ENCODE measurements at regions not wholly inside any gene's neighbourhood (a gene's known extent, or its start where the extent isn't known, plus 50 kb on each side); places are given as distances from the start of the nearest gene placed in this dataset.
"Not testable (repeated sequence)": the region's sequence is repeated elsewhere in the genome, so short reads cannot be mapped to it uniquely, and the experiment has no call there.

DNA sequence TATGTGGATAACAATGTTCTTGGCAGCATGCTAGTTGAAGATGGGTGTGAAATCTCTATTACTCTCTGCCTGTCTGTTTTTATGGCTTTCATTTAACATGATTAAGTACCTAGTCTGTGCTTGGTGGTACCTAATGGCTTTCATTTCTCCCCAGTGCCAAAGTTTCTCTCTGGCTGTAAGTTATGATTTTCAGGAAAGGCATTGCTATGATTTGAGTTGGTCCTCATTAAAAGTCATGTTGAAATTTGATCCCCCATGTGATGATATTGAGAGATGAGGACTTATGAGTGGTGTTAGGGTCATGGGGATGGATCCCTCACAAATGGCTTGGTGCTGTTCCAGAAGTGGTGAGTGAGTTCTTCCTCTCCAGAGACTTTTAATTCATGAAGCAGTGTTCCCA lies 162.4 kb upstream of the IL15 start:
- H3K79me2 ChIP-seq: no peaks in the 10 kb centered on the region
- H3K9me3 ChIP-seq (ENCODE audit: control insufficient read depth, low read length): no peaks in the 10 kb centered on the region
- H3K27me3 ChIP-seq (ENCODE audit: control insufficient read depth, insufficient read depth, low read length): no peaks in the 10 kb centered on the region
- H3K4me2 ChIP-seq (ENCODE audit: low read length): no peak overlapping the region
- no peak overlapping the region for H3K9ac ChIP-seq
- H2AFZ ChIP-seq: no peak overlapping the region
- no peaks in the 10 kb centered on the region for H3K36me3 ChIP-seq (ENCODE audit: control insufficient read depth, insufficient read depth, low read length)
- H3K4me1 ChIP-seq: no peaks in the 10 kb centered on the region
- TF ChIP-seq CTCF (IDR thresholded peaks at IDR 0.05): no peak
- H3K27ac ChIP-seq: no peak overlapping the region
- no peak overlapping the region for H3K4me3 ChIP-seq (ENCODE audit: low read depth, low read length)

- no peak overlapping the region for H3K9ac ChIP-seq
- H2AFZ ChIP-seq: no peak overlapping the region
- H3K27ac ChIP-seq: no peak overlapping the region
- no peak for TF ChIP-seq CTCF (IDR thresholded peaks at IDR 0.05)
- H3K4me3 ChIP-seq (ENCODE audit: low read depth, low read length): no peak overlapping the region
- no peak overlapping the region for H3K4me2 ChIP-seq (ENCODE audit: low read length)
- no peaks in the 10 kb centered on the region for H3K4me1 ChIP-seq
- H3K27me3 ChIP-seq (ENCODE audit: control insufficient read depth, insufficient read depth, low read length): no peaks in the 10 kb centered on the region
- H3K36me3 ChIP-seq (ENCODE audit: control insufficient read depth, insufficient read depth, low read length): no peaks in the 10 kb centered on the region
- no peaks in the 10 kb centered on the region for H3K79me2 ChIP-seq
- no peaks in the 10 kb centered on the region for H3K9me3 ChIP-seq (ENCODE audit: control insufficient read depth, low read length)
These were observed 155.4 kb upstream of the IL15 start for GRCh38 chr4:141480950-141481349.

- not testable (repeated sequence) for H2AFZ ChIP-seq; H3K4me3 ChIP-seq (ENCODE audit: low read depth, low read length); H3K9ac ChIP-seq; H3K27ac ChIP-seq; H3K36me3 ChIP-seq (ENCODE audit: control insufficient read depth, insufficient read depth, low read length); H3K79me2 ChIP-seq; H3K9me3 ChIP-seq (ENCODE audit: control insufficient read depth, low read length); H3K27me3 ChIP-seq (ENCODE audit: control insufficient read depth, insufficient read depth, low read length); H3K4me1 ChIP-seq; H3K4me2 ChIP-seq (ENCODE audit: low read length)
These were observed 152.1 kb upstream of the IL15 start for GRCh38 chr4:141484298-141484697.

GRCh38 chr4:141486375-141486997 lies 149.9 kb upstream of the IL15 start:
- Histone ChIP-seq H3K4me2 (ENCODE audit: low read length) (no peak overlapping the region), H3K27ac (no peak overlapping the region), H3K27me3 (ENCODE audit: control insufficient read depth, insufficient read depth, low read length) (no peaks in the 10 kb centered on the region), H3K4me1 (no peaks in the 10 kb centered on the region), H3K9me3 (ENCODE audit: control insufficient read depth, low read length) (no peaks in the 10 kb centered on the region), H3K79me2 (no peaks in the 10 kb centered on the region), H3K9ac (no peak overlapping the region), H3K4me3 (ENCODE audit: low read depth, low read length) (no peak overlapping the region), H2AFZ (no peak overlapping the region), H3K36me3 (ENCODE audit: control insufficient read depth, insufficient read depth, low read length) (no peaks in the 10 kb centered on the region)
- no peak for TF ChIP-seq CTCF (IDR thresholded peaks at IDR 0.05)

DNA sequence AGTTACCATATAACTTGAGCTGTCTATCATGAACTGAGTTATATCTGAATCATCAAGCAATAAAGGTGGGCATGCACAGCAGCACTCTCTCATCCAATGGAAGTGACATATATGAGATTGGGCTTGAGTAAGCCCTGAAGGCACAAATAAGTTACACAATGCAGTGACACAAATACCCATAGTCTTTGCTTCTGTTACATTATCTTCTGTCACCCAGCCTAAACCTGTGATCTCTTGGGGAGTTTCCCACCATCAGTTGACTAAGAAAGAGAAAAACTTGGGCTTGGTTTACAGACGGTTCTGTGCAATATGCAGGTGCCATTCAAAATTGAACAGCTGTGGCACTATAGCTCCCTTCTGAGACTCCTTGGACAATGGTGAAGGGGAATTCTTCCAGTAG lies 138.8 kb upstream of the IL15 start:
- H3K27me3 ChIP-seq (ENCODE audit: control insufficient read depth, insufficient read depth, low read length): no peaks in the 10 kb centered on the region
- H3K4me3 ChIP-seq (ENCODE audit: low read depth, low read length): no peak overlapping the region
- H3K4me2 ChIP-seq (ENCODE audit: low read length): no peak overlapping the region
- no peaks in the 10 kb centered on the region for H3K79me2 ChIP-seq
- TF ChIP-seq CTCF (IDR thresholded peaks at IDR 0.05): no peak
- no peaks in the 10 kb centered on the region for H3K4me1 ChIP-seq
- H3K36me3 ChIP-seq (ENCODE audit: control insufficient read depth, insufficient read depth, low read length): no peaks in the 10 kb centered on the region
- H3K9ac ChIP-seq: no peak overlapping the region
- H2AFZ ChIP-seq: no peak overlapping the region
- no peaks in the 10 kb centered on the region for H3K9me3 ChIP-seq (ENCODE audit: control insufficient read depth, low read length)
- H3K27ac ChIP-seq: no peak overlapping the region

Data from parathyroid adenoma (tissue), 2 donors.